CD8-positive, alpha-beta memory T cell (primary cell): ENCODE measurements at regions not wholly inside any gene's neighbourhood (a gene's known extent, or its start where the extent isn't known, plus 50 kb on each side); places are given as distances from the start of the nearest gene placed in this dataset.
A peak's percentile ranks its signal among the peaks of the same experiment; 100 is the strongest.

Source experiments
- CTCF ChIA-PET: fragments of 350-600 bp; sonication (Branson Sonifier 250); formaldehyde crosslinking; loops from one replicate; lab custom pipeline; 2021; ENCODE audit warnings: antibody characterized with exemption; lab: Charles Lee
- POLR2A ChIA-PET: fragments of 350-600 bp; sonication (Branson Sonifier 250); formaldehyde crosslinking; loops from one replicate; lab custom pipeline; 2021; ENCODE audit warnings: antibody characterized with exemption; lab: Charles Lee
- DNase-seq, 5 donors: peaks; one replicate each; pipeline versions ENCODE4 v3.0.0 to v3.0.0-alpha.2; 2020 to 2022; ENCODE audit warnings: mixed read lengths in 1 of 5
- H3K27ac ChIP-seq: one replicate; pipeline ENCODE4 v1.7.0; 2013; ENCODE audit warnings: low read depth, mild to moderate bottlenecking, low read length, moderate library complexity
- H3K27me3 ChIP-seq: 2 replicates; pipeline ENCODE4 v1.7.0; 2013; ENCODE audit warnings: low read length, mild to moderate bottlenecking; ENCODE audit not compliant: insufficient read depth, poor library complexity, severe bottlenecking
- H3K36me3 ChIP-seq: 2 replicates; pipeline ENCODE4 v1.7.0; 2013; ENCODE audit warnings: mild to moderate bottlenecking, low read length, moderate library complexity; ENCODE audit not compliant: insufficient read depth
- H3K4me1 ChIP-seq: 2 replicates; pipeline ENCODE4 v1.7.0; 2013; ENCODE audit warnings: mild to moderate bottlenecking, low read length, moderate library complexity; ENCODE audit not compliant: insufficient read depth
- H3K4me3 ChIP-seq: 2 replicates; pipeline ENCODE4 v1.7.0; 2013; ENCODE audit warnings: mild to moderate bottlenecking, low read length
- H3K9me3 ChIP-seq: 2 replicates; pipeline ENCODE4 v1.7.0; 2013; ENCODE audit warnings: mild to moderate bottlenecking, low read length
- H3K27ac Mint-ChIP-seq, 8 donors: one replicate each; pipeline ENCODE4 v1.8.0; 2020 to 2021; ENCODE audit warnings: mixed read lengths in 8 of 8, mild to moderate bottlenecking in 6 of 8, inconsistent platforms in 3 of 8, moderate library complexity in 3 of 8
- H3K27me3 Mint-ChIP-seq, 2 donors: one replicate each; pipeline ENCODE4 v1.8.0; 2020 to 2021; ENCODE audit warnings: mixed read lengths in 2 of 2, mild to moderate bottlenecking in 1 of 2, moderate library complexity in 1 of 2
- H3K36me3 Mint-ChIP-seq, 3 donors: one replicate each; pipeline ENCODE4 v1.8.0; 2020 to 2021; ENCODE audit warnings: mixed read lengths in 3 of 3, inconsistent platforms in 1 of 3, mild to moderate bottlenecking in 1 of 3
- H3K4me1 Mint-ChIP-seq, 3 donors: one replicate each; pipeline ENCODE4 v1.8.0; 2020 to 2021; ENCODE audit warnings: mixed read lengths in 3 of 3, inconsistent platforms in 1 of 3, mild to moderate bottlenecking in 1 of 3
- H3K4me3 Mint-ChIP-seq, 7 donors: one replicate each; pipeline ENCODE4 v1.8.0; 2020 to 2021; ENCODE audit warnings: mixed read lengths in 7 of 7, mild to moderate bottlenecking in 6 of 7, moderate library complexity in 4 of 7, inconsistent platforms in 2 of 7
- H3K9me3 Mint-ChIP-seq, 5 donors: one replicate each; pipeline ENCODE4 v1.8.0; 2020 to 2022; ENCODE audit warnings: mixed read lengths in 5 of 5, mild to moderate bottlenecking in 3 of 5, moderate library complexity in 2 of 5, inconsistent platforms in 1 of 5

GRCh38 chr17:77750427-77751043 lies 208.0 kb upstream of the TNRC6C start:
- no peaks in the 10 kb centered on the region for H3K4me1 ChIP-seq
- no peaks in the 10 kb centered on the region for H3K36me3 ChIP-seq
- H3K4me3 ChIP-seq = no peak overlapping the region
- Mint-ChIP-seq H3K4me3 (no peak overlapping the region), H3K36me3 (no peaks in the 10 kb centered on the region), H3K9me3 (peaks cover 0 to 2% (median 0%) of the 10 kb centered on the region in 5 donors), H3K4me1 (no peaks in the 10 kb centered on the region), H3K27me3 (peaks cover 2 to 5% of the 10 kb centered on the region in 2 donors), H3K27ac (peak overlapping the region in 1 of 8 donors; percentile 65)
- no peaks in the 10 kb centered on the region for H3K9me3 ChIP-seq
- ChIA-PET POLR2A (no interaction called here), CTCF (no interaction called here)
- no peaks in the 10 kb centered on the region for H3K27me3 ChIP-seq
- H3K27ac ChIP-seq = no peak overlapping the region
- no peak for DNase-seq

DNA sequence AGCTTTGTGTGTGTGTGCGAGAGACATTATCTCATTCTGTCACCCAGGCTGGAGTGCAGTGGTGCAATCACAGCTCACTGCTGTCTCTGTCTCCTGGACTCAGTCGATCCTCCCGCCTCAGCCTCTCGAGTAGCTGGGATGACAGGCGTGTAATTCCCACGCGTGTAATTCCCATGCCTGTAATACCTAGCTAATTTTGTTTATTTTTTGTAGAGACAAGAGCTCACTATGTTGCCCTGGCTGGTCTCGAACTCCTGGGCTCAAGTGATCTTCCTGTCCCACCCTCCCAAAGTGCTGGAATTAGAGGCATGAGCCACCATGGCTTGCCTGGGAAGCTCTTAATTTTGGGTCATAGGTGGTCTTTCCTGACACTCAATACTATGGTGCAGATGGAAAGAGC lies 205.3 kb upstream of the TNRC6C start:
- H3K9me3 Mint-ChIP-seq = no peaks in the 10 kb centered on the region
- no peak overlapping the region for H3K4me3 ChIP-seq
- H3K27me3 ChIP-seq = no peaks in the 10 kb centered on the region
- no peak overlapping the region for H3K27ac ChIP-seq
- no peaks in the 10 kb centered on the region for H3K36me3 ChIP-seq
- no peak for DNase-seq
- no peaks in the 10 kb centered on the region for H3K36me3 Mint-ChIP-seq
- H3K27ac Mint-ChIP-seq = no peak overlapping the region
- H3K4me1 ChIP-seq = no peaks in the 10 kb centered on the region
- peaks cover 5 to 7% of the 10 kb centered on the region in 2 donors for H3K27me3 Mint-ChIP-seq
- H3K4me1 Mint-ChIP-seq = no peaks in the 10 kb centered on the region
- H3K9me3 ChIP-seq = no peaks in the 10 kb centered on the region
- ChIA-PET CTCF (no interaction called here), POLR2A (no interaction called here)
- no peak overlapping the region for H3K4me3 Mint-ChIP-seq

DNA sequence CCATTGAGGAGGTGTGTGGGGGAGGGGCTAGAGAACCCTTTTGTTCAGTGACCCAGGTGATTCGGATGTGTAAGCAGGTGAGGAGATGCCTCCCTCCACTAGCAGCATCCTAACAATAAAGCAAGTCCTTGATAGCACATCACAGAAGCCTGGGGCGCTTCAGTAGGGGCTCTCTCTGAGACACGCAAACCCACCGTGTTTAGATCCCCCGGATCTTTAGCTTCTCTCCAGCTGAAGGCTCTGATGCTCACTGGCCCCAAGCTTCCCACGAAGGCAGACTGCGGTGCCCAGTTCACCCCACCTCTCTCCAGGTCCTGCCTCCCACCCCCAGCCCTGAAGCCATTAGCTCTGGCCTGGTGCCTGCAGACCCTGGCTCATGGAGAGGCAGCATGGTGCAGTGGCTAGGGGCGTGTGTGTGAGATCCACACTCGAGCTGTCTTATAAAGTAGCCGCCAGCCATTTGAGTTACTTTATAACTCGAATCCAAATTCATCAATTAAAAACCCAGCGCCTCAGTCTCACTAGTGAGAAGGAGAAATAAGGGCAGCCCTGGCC lies 204.7 kb upstream of the TNRC6C start:
- no peak overlapping the region for H3K4me3 ChIP-seq
- no peaks in the 10 kb centered on the region for H3K4me1 Mint-ChIP-seq
- H3K36me3 ChIP-seq = no peaks in the 10 kb centered on the region
- H3K9me3 ChIP-seq = no peaks in the 10 kb centered on the region
- H3K36me3 Mint-ChIP-seq = no peaks in the 10 kb centered on the region
- ChIA-PET CTCF (no interaction called here), POLR2A (interaction anchor here (0.5 kb wide), 1 partner anchor 1005 kb away, joined by 7 read pairs; no protein-coding TSS in a partner anchor)
- H3K4me3 Mint-ChIP-seq = no peak overlapping the region
- H3K27ac ChIP-seq = no peak overlapping the region
- H3K27me3 ChIP-seq = no peaks in the 10 kb centered on the region
- H3K4me1 ChIP-seq = no peaks in the 10 kb centered on the region
- DNase-seq = no peak
- H3K27me3 Mint-ChIP-seq = peaks cover 5 to 7% of the 10 kb centered on the region in 2 donors
- H3K27ac Mint-ChIP-seq = peak overlapping the region in 1 of 8 donors; percentile 40
- no peaks in the 10 kb centered on the region for H3K9me3 Mint-ChIP-seq

GRCh38 chr17:77754956-77755355 lies 203.5 kb upstream of the TNRC6C start:
- H3K4me3 ChIP-seq = no peak overlapping the region
- peaks cover 5 to 7% of the 10 kb centered on the region in 2 donors for H3K27me3 Mint-ChIP-seq
- ChIA-PET CTCF (interaction anchor here (1.1 kb wide), 1 partner anchor 262 kb away, joined by 3 read pairs; no protein-coding TSS in a partner anchor), POLR2A (no interaction called here)
- no peaks in the 10 kb centered on the region for H3K9me3 ChIP-seq
- H3K9me3 Mint-ChIP-seq = no peaks in the 10 kb centered on the region
- H3K4me1 ChIP-seq = no peaks in the 10 kb centered on the region
- no peaks in the 10 kb centered on the region for H3K36me3 Mint-ChIP-seq
- H3K4me1 Mint-ChIP-seq = no peaks in the 10 kb centered on the region
- H3K27ac ChIP-seq = no peak overlapping the region
- no peaks in the 10 kb centered on the region for H3K27me3 ChIP-seq
- H3K36me3 ChIP-seq = no peaks in the 10 kb centered on the region
- no peak overlapping the region for H3K4me3 Mint-ChIP-seq
- H3K27ac Mint-ChIP-seq = no peak overlapping the region
- no peak for DNase-seq

DNA sequence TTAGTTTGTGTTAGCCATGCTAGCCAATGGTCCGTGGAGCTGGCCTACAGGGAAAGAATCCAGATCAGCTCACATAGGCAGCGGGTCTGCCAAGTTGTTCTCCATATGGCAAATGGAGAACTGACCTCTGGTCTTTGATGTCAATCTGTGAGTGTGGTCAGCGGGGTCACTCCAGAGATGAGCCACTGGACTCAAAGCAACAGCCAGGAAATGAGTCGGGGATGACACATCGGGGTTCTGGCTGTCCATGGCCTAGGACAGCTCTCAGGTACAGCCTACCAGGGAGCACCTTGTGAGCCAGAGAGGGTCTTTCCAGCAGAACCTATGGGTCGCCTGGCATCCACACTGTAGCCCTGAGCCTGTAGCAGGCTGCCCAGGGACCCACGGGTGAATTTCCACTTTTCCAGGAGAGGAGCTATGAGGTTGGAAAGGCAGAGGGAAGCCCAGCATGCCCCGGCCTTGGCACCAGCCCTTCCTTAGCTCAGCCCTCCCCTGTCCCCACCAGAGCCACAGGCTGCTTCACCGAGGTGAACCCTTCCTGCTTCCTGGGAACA lies 203.0 kb upstream of the TNRC6C start:
- Mint-ChIP-seq H3K27me3 (peaks cover 5 to 7% of the 10 kb centered on the region in 2 donors), H3K27ac (no peak overlapping the region), H3K36me3 (no peaks in the 10 kb centered on the region), H3K4me1 (no peaks in the 10 kb centered on the region), H3K9me3 (no peaks in the 10 kb centered on the region), H3K4me3 (no peak overlapping the region)
- Histone ChIP-seq H3K27me3 (no peaks in the 10 kb centered on the region), H3K27ac (no peak overlapping the region), H3K36me3 (no peaks in the 10 kb centered on the region), H3K9me3 (no peaks in the 10 kb centered on the region), H3K4me1 (no peaks in the 10 kb centered on the region), H3K4me3 (no peak overlapping the region)
- ChIA-PET CTCF (interaction anchor here (1.1 kb wide), 1 partner anchor 261 kb away, joined by 3 read pairs; no protein-coding TSS in a partner anchor), POLR2A (no interaction called here)
- DNase-seq = no peak

DNA sequence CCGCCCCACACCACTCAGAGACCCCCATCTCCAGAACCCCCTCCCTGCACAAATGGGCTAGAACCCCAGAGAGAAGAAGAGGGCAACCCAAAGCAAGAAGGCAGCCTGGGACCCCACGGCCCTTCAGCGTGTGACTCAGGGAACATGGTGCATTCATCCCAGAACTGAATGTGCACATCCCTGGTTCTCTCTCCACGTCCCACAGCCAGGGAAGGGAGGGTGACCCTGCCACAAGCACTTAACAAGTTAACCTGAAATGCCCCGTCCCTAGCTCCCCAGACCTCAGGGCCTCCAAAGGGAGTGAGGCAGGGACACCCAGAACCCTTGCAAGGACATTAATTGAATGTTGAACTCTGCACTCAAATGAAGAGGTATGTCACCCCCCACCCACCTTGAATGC lies 202.5 kb upstream of the TNRC6C start:
- Histone ChIP-seq H3K27ac (no peak overlapping the region), H3K4me1 (no peaks in the 10 kb centered on the region), H3K9me3 (no peaks in the 10 kb centered on the region), H3K4me3 (no peak overlapping the region), H3K27me3 (no peaks in the 10 kb centered on the region), H3K36me3 (no peaks in the 10 kb centered on the region)
- no peak overlapping the region for H3K4me3 Mint-ChIP-seq
- peaks cover 5 to 7% of the 10 kb centered on the region in 2 donors for H3K27me3 Mint-ChIP-seq
- no peak overlapping the region for H3K27ac Mint-ChIP-seq
- no peaks in the 10 kb centered on the region for H3K36me3 Mint-ChIP-seq
- ChIA-PET POLR2A (no interaction called here), CTCF (interaction anchor here (1.1 kb wide), 1 partner anchor 261 kb away, joined by 3 read pairs; no protein-coding TSS in a partner anchor)
- no peaks in the 10 kb centered on the region for H3K9me3 Mint-ChIP-seq
- H3K4me1 Mint-ChIP-seq = no peaks in the 10 kb centered on the region
- DNase-seq = no peak

DNA sequence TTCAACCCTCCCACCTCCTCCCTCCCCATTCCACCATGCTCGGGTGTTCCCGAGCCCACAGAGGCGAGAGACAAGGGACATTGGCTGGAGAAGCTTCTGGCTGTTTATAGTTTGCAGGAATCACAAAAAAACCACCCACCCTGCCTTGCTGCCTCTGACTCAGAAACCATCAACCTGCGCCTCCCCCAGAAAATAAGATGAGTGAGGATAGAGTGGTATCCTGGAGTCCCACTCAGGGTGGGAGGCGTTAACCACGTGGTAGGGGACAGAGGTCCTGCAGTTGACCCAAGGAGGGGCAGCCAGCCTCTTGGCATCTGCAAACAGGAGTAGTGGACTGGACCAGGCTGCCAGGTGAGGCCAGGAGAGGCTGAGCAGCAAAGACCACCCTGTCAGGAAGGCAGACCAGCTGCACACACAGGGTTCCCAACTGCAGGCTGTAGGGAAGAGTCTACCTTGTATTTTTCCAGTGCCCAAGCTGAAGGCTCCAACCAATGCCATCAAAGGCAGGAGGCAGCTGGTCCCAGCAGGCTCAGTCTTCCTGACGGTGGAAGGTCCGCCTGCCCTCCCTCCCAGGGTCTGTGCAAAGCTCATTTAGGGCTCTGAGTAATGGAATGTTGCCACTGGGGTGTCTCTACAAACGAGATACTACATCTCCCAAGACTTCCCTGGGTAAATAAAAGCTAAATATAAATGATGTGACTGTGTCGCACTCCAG lies 201.5 kb upstream of the TNRC6C start:
- Mint-ChIP-seq H3K36me3 (no peaks in the 10 kb centered on the region), H3K4me1 (no peaks in the 10 kb centered on the region), H3K9me3 (no peaks in the 10 kb centered on the region), H3K27me3 (peaks cover 5 to 10% of the 10 kb centered on the region in 2 donors), H3K27ac (no peak overlapping the region), H3K4me3 (no peak overlapping the region)
- no peaks in the 10 kb centered on the region for H3K36me3 ChIP-seq
- POLR2A ChIA-PET = interaction anchor here (0.6 kb wide), 1 partner anchor 27 kb away, joined by 3 read pairs; no protein-coding TSS in a partner anchor
- H3K27me3 ChIP-seq = no peaks in the 10 kb centered on the region
- no peak overlapping the region for H3K27ac ChIP-seq
- no peaks in the 10 kb centered on the region for H3K4me1 ChIP-seq
- H3K4me3 ChIP-seq = no peak overlapping the region
- CTCF ChIA-PET = no interaction called here
- no peaks in the 10 kb centered on the region for H3K9me3 ChIP-seq
- no peak for DNase-seq

GRCh38 chr17:77757561-77757898 lies 201.0 kb upstream of the TNRC6C start:
- no peaks in the 10 kb centered on the region for H3K9me3 Mint-ChIP-seq

More at GRCh38 chr17:77757561-77757898, 201.0 kb upstream of the TNRC6C start:
- Mint-ChIP-seq H3K4me3 (no peak overlapping the region), H3K4me1 (no peaks in the 10 kb centered on the region), H3K27me3 (peaks cover 5 to 10% of the 10 kb centered on the region in 2 donors), H3K36me3 (no peaks in the 10 kb centered on the region), H3K27ac (no peak overlapping the region)
- no peaks in the 10 kb centered on the region for H3K27me3 ChIP-seq
- no peaks in the 10 kb centered on the region for H3K4me1 ChIP-seq
- DNase-seq = no peak
- H3K4me3 ChIP-seq = no peak overlapping the region
- ChIA-PET CTCF (no interaction called here), POLR2A (no interaction called here)
- H3K9me3 ChIP-seq = no peaks in the 10 kb centered on the region
- H3K36me3 ChIP-seq = no peaks in the 10 kb centered on the region
- H3K27ac ChIP-seq = no peak overlapping the region
